ENCODE measurements at regions not wholly inside any gene's neighbourhood (a gene's known extent, or its start where the extent isn't known, plus 50 kb on each side); places are given as distances from the start of the nearest gene placed in this dataset.

DNA sequence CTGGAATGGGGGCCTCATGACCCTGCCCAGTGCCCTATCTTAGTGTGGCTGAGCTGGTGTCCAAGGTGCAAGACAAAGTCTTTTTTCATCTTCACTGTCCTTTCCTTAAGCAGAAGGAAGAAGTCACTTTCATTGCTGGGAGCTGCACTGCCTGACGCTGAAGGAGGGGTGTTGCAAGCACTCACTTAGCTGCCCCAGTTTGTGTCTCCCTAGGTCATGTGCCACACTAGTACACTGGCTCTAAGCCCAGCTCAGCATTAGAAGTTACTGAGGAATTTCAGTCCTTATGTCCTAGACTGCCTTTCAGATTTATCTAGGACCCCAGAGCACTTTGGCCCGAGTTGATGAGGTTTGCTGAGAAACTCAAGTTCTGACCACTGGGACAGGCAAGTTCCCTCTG lies 952.0 kb upstream of the USP15 start:
- Histone ChIP-seq H3K4me3 (ENCODE audit: low read length) (no peak overlapping the region), H3K36me3 (ENCODE audit: insufficient read depth, low read length) (no peaks in the 10 kb centered on the region), H3K27me3 (ENCODE audit: control insufficient read depth in 1 of 2, insufficient read depth in 2 of 2, low read length in 2 of 2) (no peaks in the 10 kb centered on the region), H3K9me3 (ENCODE audit: control insufficient read depth in 1 of 2, insufficient read depth in 1 of 2, low read length in 2 of 2) (peaks cover 0 to 4% of the 10 kb centered on the region in 2 experiments), H3K4me1 (ENCODE audit: insufficient read depth, low read length) (no peaks in the 10 kb centered on the region), H3K27ac (ENCODE audit: low read depth in 1 of 2, low read length in 2 of 2) (no peak overlapping the region)
- no peak for DNase-seq
- H3K36me3 Mint-ChIP-seq (ENCODE audit: low read depth) = no peaks in the 10 kb centered on the region
- intact Hi-C loops (cut with DNase I, micrococcal nuclease) = no loop called here
- no peak for TF ChIP-seq CTCF (IDR thresholded peaks at IDR 0.05)
- ATAC-seq (ENCODE audit: poor library complexity) = no peak
- H3K4me1 Mint-ChIP-seq (ENCODE audit: low read depth) = no peaks in the 10 kb centered on the region
- H3K27me3 Mint-ChIP-seq = no peaks in the 10 kb centered on the region
- H3K4me3 Mint-ChIP-seq = no peak overlapping the region
- H3K27ac Mint-ChIP-seq = no peak overlapping the region
- CTCF ChIA-PET = no interaction called here
- H3K9me3 Mint-ChIP-seq = peaks cover 8% of the 10 kb centered on the region
- POLR2A ChIA-PET = no interaction called here

- CTCF ChIA-PET = no interaction called here
- H3K9me3 ChIP-seq (ENCODE audit: control insufficient read depth in 1 of 2, insufficient read depth in 1 of 2, low read length in 2 of 2) = peaks cover 0 to 4% of the 10 kb centered on the region in 2 experiments
- no peak overlapping the region for H3K4me3 ChIP-seq (ENCODE audit: low read length)
- no peak for TF ChIP-seq CTCF (IDR thresholded peaks at IDR 0.05)
- H3K4me3 Mint-ChIP-seq = no peak overlapping the region
- H3K27me3 Mint-ChIP-seq = no peaks in the 10 kb centered on the region
- no peak for ATAC-seq (ENCODE audit: poor library complexity)
- no peaks in the 10 kb centered on the region for H3K36me3 ChIP-seq (ENCODE audit: insufficient read depth, low read length)
- no peak overlapping the region for H3K27ac Mint-ChIP-seq
- peaks cover 4% of the 10 kb centered on the region for H3K9me3 Mint-ChIP-seq
- H3K4me1 ChIP-seq (ENCODE audit: insufficient read depth, low read length) = no peaks in the 10 kb centered on the region
- no peak for DNase-seq
- no peak overlapping the region for H3K27ac ChIP-seq (ENCODE audit: low read depth in 1 of 2, low read length in 2 of 2)
- H3K36me3 Mint-ChIP-seq (ENCODE audit: low read depth) = no peaks in the 10 kb centered on the region
- POLR2A ChIA-PET = no interaction called here
- intact Hi-C loops (cut with DNase I, micrococcal nuclease) = no loop called here
- H3K4me1 Mint-ChIP-seq (ENCODE audit: low read depth) = no peaks in the 10 kb centered on the region
- H3K27me3 ChIP-seq (ENCODE audit: control insufficient read depth in 1 of 2, insufficient read depth in 2 of 2, low read length in 2 of 2) = no peaks in the 10 kb centered on the region
Measured at GRCh38 chr12:61311413-61311812, 948.8 kb upstream of the USP15 start.

GRCh38 chr12:61348871-61349270 lies 911.3 kb upstream of the USP15 start:
- intact Hi-C loops (cut with DNase I, micrococcal nuclease) = no loop called here
- H3K36me3 Mint-ChIP-seq (ENCODE audit: low read depth) = no peaks in the 10 kb centered on the region
- POLR2A ChIA-PET = no interaction called here

More at GRCh38 chr12:61348871-61349270, 911.3 kb upstream of the USP15 start:
- no peaks in the 10 kb centered on the region for H3K9me3 ChIP-seq (ENCODE audit: control insufficient read depth in 1 of 2, insufficient read depth in 1 of 2, low read length in 2 of 2)
- CTCF ChIA-PET = no interaction called here
- H3K27me3 ChIP-seq (ENCODE audit: control insufficient read depth in 1 of 2, insufficient read depth in 2 of 2, low read length in 2 of 2) = no peaks in the 10 kb centered on the region
- no peak for TF ChIP-seq CTCF (IDR thresholded peaks at IDR 0.05)
- Mint-ChIP-seq H3K4me1 (ENCODE audit: low read depth) (no peaks in the 10 kb centered on the region), H3K4me3 (no peak overlapping the region), H3K9me3 (no peaks in the 10 kb centered on the region), H3K27ac (no peak overlapping the region), H3K27me3 (no peaks in the 10 kb centered on the region)
- no peaks in the 10 kb centered on the region for H3K4me1 ChIP-seq (ENCODE audit: insufficient read depth, low read length)
- DNase-seq (no peak), ATAC-seq (ENCODE audit: poor library complexity) (no peak)
- H3K27ac ChIP-seq (ENCODE audit: low read depth in 1 of 2, low read length in 2 of 2) = no peak overlapping the region
- H3K36me3 ChIP-seq (ENCODE audit: insufficient read depth, low read length) = no peaks in the 10 kb centered on the region
- no peak overlapping the region for H3K4me3 ChIP-seq (ENCODE audit: low read length)
